ENCODE measurements at regions not wholly inside any gene's neighbourhood (a gene's known extent, or its start where the extent isn't known, plus 50 kb on each side); places are given as distances from the start of the nearest gene placed in this dataset.

DNA sequence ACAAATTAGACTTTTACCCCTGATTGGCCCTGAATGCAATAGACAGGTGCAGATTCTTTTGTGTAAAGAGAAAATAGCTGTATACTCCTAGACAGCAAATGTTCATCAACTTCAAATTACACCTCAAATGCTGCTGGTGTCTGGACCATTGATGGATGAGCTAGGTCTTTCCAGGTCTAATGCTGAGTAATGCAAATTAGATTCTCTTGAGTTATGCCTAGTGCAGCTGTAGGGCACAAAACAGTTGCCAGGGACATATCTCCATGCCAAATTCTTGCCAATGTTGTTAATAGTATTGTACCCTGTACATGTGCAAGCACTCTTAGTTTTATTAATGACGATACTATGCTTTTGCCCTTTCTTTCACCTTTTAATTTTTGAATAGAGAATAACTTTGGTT lies 72.3 kb upstream of the CNTLN start:
- H3K4me1 Mint-ChIP-seq: no peaks in the 10 kb centered on the region
- H3K27ac Mint-ChIP-seq: no peak overlapping the region
- TF ChIP-seq, protein P1, sequence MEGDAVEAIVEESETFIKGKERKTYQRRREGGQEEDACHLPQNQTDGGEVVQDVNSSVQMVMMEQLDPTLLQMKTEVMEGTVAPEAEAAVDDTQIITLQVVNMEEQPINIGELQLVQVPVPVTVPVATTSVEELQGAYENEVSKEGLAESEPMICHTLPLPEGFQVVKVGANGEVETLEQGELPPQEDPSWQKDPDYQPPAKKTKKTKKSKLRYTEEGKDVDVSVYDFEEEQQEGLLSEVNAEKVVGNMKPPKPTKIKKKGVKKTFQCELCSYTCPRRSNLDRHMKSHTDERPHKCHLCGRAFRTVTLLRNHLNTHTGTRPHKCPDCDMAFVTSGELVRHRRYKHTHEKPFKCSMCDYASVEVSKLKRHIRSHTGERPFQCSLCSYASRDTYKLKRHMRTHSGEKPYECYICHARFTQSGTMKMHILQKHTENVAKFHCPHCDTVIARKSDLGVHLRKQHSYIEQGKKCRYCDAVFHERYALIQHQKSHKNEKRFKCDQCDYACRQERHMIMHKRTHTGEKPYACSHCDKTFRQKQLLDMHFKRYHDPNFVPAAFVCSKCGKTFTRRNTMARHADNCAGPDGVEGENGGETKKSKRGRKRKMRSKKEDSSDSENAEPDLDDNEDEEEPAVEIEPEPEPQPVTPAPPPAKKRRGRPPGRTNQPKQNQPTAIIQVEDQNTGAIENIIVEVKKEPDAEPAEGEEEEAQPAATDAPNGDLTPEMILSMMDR (IDR thresholded peaks at IDR 0.05): no peak
- no peak for DNase-seq
- H3K9me3 Mint-ChIP-seq: no peaks in the 10 kb centered on the region
- no peak overlapping the region for H3K4me3 Mint-ChIP-seq
- no peaks in the 10 kb centered on the region for H3K36me3 Mint-ChIP-seq (ENCODE audit: low read depth)
- H3K27me3 Mint-ChIP-seq (ENCODE audit: low read depth, poor library complexity): no peaks in the 10 kb centered on the region

DNA sequence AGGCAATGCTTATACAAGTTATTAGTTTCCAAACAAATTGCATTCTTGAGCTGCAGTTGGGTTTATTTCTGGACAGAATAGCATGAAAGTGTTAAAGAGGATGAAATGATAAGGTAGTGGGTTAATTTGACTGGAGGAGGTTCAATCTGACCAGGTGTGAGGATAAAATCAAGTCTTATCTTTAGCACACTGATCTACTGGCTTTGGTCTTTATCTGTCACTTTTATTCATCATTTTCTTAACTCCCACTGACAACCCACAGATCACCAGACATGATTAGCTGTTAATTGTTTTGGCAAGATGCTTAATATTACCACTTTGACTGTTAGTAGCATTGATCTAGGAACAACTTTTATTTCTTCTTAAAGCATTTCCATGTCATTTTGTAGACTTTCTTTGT lies 74.4 kb upstream of the CNTLN start:
- H3K4me3 Mint-ChIP-seq: no peak overlapping the region
- TF ChIP-seq, protein P1 (IDR thresholded peaks at IDR 0.05): no peak
- no peaks in the 10 kb centered on the region for H3K36me3 Mint-ChIP-seq (ENCODE audit: low read depth)
- peaks cover 8% of the 10 kb centered on the region for H3K9me3 Mint-ChIP-seq
- no peak for DNase-seq
- H3K4me1 Mint-ChIP-seq: no peaks in the 10 kb centered on the region
- peaks cover 5% of the 10 kb centered on the region for H3K27me3 Mint-ChIP-seq (ENCODE audit: low read depth, poor library complexity)
- H3K27ac Mint-ChIP-seq: no peak overlapping the region

DNA sequence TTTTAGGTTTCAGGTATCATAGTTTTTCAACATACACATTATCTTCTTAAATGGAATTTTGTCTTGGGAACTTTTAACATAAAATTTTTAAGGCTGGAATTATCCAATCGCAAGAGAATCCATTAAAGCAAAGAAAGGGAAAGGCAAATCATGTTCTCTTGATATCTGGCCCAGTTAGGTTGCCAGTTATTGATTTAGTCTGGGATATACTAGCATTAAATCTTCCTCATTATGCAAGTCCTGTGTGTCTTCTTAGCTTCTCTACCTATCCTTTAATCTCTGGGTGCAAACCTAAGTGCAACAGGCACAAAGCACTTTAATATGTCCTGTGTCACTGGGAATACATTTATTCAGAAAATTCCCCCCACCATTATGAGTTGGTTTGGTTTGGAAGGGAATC lies 75.4 kb upstream of the CNTLN start:
- Mint-ChIP-seq H3K36me3 (ENCODE audit: low read depth) (no peaks in the 10 kb centered on the region), H3K4me1 (no peaks in the 10 kb centered on the region), H3K27ac (no peak overlapping the region), H3K4me3 (no peak overlapping the region), H3K27me3 (ENCODE audit: low read depth, poor library complexity) (peaks cover 8% of the 10 kb centered on the region), H3K9me3 (peaks cover 8% of the 10 kb centered on the region)
- no peak for DNase-seq
- TF ChIP-seq, protein P1 (IDR thresholded peaks at IDR 0.05): no peak

DNA sequence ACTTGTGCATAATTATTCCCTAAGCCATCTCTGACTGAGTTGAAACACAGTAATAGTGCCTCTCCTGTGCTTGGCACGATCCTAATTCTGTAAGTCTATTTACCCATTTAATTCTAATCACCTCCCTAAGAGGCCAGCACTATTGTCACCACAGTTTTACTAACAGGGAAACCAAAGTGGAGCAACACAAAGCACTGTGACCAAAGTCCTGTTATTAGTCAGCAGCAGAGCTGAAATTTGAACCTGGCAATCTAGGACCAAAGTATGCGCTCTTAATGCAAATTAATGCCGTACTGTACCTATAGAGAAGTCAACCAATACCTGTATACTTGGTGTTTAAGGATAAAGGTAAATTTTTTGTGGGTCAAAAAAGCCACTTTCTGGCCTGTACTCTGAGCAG lies 77.1 kb upstream of the CNTLN start:
- Mint-ChIP-seq H3K36me3 (ENCODE audit: low read depth) (no peaks in the 10 kb centered on the region), H3K27ac (no peak overlapping the region), H3K4me3 (no peak overlapping the region), H3K9me3 (peaks cover 8% of the 10 kb centered on the region), H3K4me1 (no peaks in the 10 kb centered on the region), H3K27me3 (ENCODE audit: low read depth, poor library complexity) (peaks cover 8% of the 10 kb centered on the region)
- TF ChIP-seq, protein P1 (IDR thresholded peaks at IDR 0.05): no peak
- no peak for DNase-seq

DNA sequence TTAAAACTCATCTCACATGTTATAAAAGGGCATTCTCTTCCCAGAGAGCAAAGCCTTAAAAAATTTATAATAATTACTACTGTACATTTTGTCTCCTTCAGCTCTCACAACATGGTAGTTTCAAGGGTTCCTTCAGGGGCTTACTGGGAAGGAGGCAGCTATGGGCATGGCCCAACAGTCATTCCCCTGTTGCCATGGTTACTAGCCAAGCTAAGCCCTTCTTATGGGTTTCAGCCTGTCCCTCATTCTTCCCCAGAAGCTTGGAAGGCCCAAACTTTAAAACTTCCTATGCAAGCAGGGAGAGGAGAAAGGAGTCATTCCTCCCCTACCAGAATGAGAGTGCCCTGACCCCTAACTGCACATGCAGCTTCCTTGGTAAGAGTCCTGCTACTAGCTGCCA lies 82.2 kb upstream of the CNTLN start:
- peak; percentile 13 for DNase-seq
- TF ChIP-seq, protein P1 (IDR thresholded peaks at IDR 0.05): no peak
- Mint-ChIP-seq H3K4me3 (no peak overlapping the region), H3K9me3 (peaks cover 13% of the 10 kb centered on the region), H3K27ac (no peak overlapping the region), H3K36me3 (ENCODE audit: low read depth) (peaks cover 4% of the 10 kb centered on the region), H3K4me1 (peaks cover 6% of the 10 kb centered on the region), H3K27me3 (ENCODE audit: low read depth, poor library complexity) (peaks cover 8% of the 10 kb centered on the region)

DNA sequence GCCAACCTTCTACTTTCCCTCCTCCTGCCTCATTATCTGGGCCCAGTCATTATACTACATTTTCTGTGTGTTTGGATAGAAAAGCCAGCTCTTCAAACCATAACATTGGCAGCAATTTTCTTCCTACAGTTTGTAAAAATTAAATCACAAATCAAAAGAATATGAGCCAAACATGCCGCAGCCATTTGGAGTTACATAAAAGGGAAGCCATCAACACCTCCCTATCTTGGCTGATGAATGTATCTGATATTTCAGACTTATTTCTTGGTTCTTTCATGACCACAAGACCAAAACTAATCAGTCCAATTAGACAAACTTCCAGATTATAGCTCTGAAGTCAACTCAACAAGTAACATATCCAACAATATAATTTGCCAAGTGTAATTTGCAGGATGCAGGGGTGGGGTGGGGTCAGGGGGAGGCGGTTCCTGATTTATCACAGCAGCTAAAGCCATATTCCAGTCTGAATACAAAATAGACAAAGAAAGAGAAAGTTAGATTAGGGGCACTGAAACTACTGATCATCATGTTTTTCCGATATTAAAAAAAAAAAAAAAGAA lies 89.4 kb upstream of the CNTLN start:
- TF ChIP-seq, protein P1 (IDR thresholded peaks at IDR 0.05): no peak
- H3K27me3 Mint-ChIP-seq (ENCODE audit: low read depth, poor library complexity): peaks cover 12% of the 10 kb centered on the region
- DNase-seq: no peak
- no peak overlapping the region for H3K27ac Mint-ChIP-seq
- H3K36me3 Mint-ChIP-seq (ENCODE audit: low read depth): peaks cover 5% of the 10 kb centered on the region
- peaks cover 6% of the 10 kb centered on the region for H3K4me1 Mint-ChIP-seq
- H3K4me3 Mint-ChIP-seq: no peak overlapping the region
- H3K9me3 Mint-ChIP-seq: peaks cover 6% of the 10 kb centered on the region
